HCT116 (cell line): ENCODE measurements at regions not wholly inside any gene's neighbourhood (a gene's known extent, or its start where the extent isn't known, plus 50 kb on each side); places are given as distances from the start of the nearest gene placed in this dataset.
A peak's percentile ranks its signal among the peaks of the same experiment; 100 is the strongest.

ENCODE experiments used
- EZH2 ChIP-seq: fragments of 200-600 bp; sonication (generic); IDR thresholded peaks from 2 replicates; pipeline ENCODE4 v1.6.1; 2017; ENCODE audit warnings: antibody characterized with exemption, mixed run types
- RAD21 ChIP-seq: IDR thresholded peaks from 2 replicates; pipeline ENCODE4 v1.6.1; 2012; ENCODE audit warnings: low read depth, mild to moderate bottlenecking
- SRF ChIP-seq: IDR thresholded peaks from 2 replicates; pipeline ENCODE4 v1.6.1; 2012; ENCODE audit warnings: low read depth
- TF ChIP-seq, protein P1 (sequence below): IDR thresholded peaks from 2 replicates; pipeline ENCODE4 v1.6.1; 2012; ENCODE audit warnings: low read depth
- TF ChIP-seq, protein P2 (sequence below): IDR thresholded peaks from 2 replicates; pipeline ENCODE4 v1.6.1; 2012

DNA sequence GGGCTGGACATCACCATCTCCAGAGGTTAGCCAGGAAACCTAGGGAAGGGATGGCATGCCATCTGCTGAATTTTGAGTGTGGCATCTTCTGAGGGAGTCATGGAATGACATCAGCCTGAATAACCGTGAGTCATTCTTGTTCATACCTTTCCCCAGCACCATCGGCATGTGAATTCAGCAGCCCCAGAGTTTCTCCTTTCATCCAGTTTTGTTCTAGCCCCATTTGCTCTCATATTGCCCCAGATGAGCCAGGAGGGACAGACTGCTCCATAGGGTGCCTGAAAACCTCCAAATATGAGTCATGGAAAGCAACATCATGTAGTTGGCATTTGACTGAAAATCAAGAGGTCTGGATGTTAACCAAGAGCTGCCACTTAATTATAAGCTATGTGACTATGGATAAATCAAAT, 219.2 kb upstream of the SGK1 start:
- TF ChIP-seq EZH2 (no peak), RAD21 (peak; percentile 50; the same call in 1 of the 2 replicates), SRF (peak; percentile 73)
- TF ChIP-seq, protein P1, sequence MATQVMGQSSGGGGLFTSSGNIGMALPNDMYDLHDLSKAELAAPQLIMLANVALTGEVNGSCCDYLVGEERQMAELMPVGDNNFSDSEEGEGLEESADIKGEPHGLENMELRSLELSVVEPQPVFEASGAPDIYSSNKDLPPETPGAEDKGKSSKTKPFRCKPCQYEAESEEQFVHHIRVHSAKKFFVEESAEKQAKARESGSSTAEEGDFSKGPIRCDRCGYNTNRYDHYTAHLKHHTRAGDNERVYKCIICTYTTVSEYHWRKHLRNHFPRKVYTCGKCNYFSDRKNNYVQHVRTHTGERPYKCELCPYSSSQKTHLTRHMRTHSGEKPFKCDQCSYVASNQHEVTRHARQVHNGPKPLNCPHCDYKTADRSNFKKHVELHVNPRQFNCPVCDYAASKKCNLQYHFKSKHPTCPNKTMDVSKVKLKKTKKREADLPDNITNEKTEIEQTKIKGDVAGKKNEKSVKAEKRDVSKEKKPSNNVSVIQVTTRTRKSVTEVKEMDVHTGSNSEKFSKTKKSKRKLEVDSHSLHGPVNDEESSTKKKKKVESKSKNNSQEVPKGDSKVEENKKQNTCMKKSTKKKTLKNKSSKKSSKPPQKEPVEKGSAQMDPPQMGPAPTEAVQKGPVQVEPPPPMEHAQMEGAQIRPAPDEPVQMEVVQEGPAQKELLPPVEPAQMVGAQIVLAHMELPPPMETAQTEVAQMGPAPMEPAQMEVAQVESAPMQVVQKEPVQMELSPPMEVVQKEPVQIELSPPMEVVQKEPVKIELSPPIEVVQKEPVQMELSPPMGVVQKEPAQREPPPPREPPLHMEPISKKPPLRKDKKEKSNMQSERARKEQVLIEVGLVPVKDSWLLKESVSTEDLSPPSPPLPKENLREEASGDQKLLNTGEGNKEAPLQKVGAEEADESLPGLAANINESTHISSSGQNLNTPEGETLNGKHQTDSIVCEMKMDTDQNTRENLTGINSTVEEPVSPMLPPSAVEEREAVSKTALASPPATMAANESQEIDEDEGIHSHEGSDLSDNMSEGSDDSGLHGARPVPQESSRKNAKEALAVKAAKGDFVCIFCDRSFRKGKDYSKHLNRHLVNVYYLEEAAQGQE = no peak
- TF ChIP-seq, protein P2, sequence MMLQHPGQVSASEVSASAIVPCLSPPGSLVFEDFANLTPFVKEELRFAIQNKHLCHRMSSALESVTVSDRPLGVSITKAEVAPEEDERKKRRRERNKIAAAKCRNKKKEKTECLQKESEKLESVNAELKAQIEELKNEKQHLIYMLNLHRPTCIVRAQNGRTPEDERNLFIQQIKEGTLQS = peak; percentile 82
